HG03354 (cell line): ENCODE measurements at regions not wholly inside any gene's neighbourhood (a gene's known extent, or its start where the extent isn't known, plus 50 kb on each side); places are given as distances from the start of the nearest gene placed in this dataset.
A peak's percentile ranks its signal among the peaks of the same experiment; 100 is the strongest.

ENCODE experiments used
- ATAC-seq: cut with Tn5 transposase; IDR thresholded peaks from one replicate; pipeline ENCODE4 v1.9.1; 2021; ENCODE audit warnings: mild to moderate bottlenecking; ENCODE audit not compliant: unreplicated experiment, poor library complexity, severe bottlenecking

- ATAC-seq = no peak
Observed at GRCh38 chr20:17859616-17860232, 108.9 kb downstream of the SNX5 start.

- ATAC-seq = peak; percentile 47
Observed at GRCh38 chr20:17859002-17859615, 109.5 kb downstream of the SNX5 start.

GRCh38 chr20:17858450-17859001, 110.1 kb downstream of the SNX5 start:
- ATAC-seq = no peak

- no peak for ATAC-seq
Observed at GRCh38 chr20:17857639-17858449, 110.8 kb downstream of the SNX5 start.

- ATAC-seq = no peak
Observed at GRCh38 chr20:17856837-17857605, 111.6 kb downstream of the SNX5 start.

- peak; percentile 84 for ATAC-seq
Observed at GRCh38 chr20:17856024-17856564, 112.5 kb downstream of the SNX5 start.

- ATAC-seq = no peak
Observed at GRCh38 chr20:17854307-17854903, 114.2 kb downstream of the SNX5 start.

GRCh38 chr20:17852323-17852722, 116.3 kb downstream of the SNX5 start:
- ATAC-seq = no peak

- no peak for ATAC-seq
Observed at GRCh38 chr20:17850684-17851026, 117.9 kb downstream of the SNX5 start.

- no peak for ATAC-seq
Observed at GRCh38 chr20:17849901-17850683, 118.5 kb downstream of the SNX5 start.

GRCh38 chr20:17849138-17849900, 119.3 kb downstream of the SNX5 start:
- no peak for ATAC-seq

- peak; percentile 51 for ATAC-seq
Observed at GRCh38 chr20:17848249-17849048, 120.1 kb downstream of the SNX5 start.

GRCh38 chr20:17845701-17846475, 122.7 kb downstream of the SNX5 start:
- peak; percentile 45 for ATAC-seq

GRCh38 chr20:17844549-17845298, 123.9 kb downstream of the SNX5 start:
- no peak for ATAC-seq

- ATAC-seq = no peak
Observed at GRCh38 chr20:17844133-17844429, 124.5 kb downstream of the SNX5 start.
